ENCODE measurements at regions not wholly inside any gene's neighbourhood (a gene's known extent, or its start where the extent isn't known, plus 50 kb on each side); places are given as distances from the start of the nearest gene placed in this dataset.

GRCh38 chr20:2242678-2243077 is 53.1 kb upstream of the TGM3 start:
- TF ChIP-seq CTCF (IDR thresholded peaks at IDR 0.05; ENCODE audit: poor library complexity, severe bottlenecking) (no peak), REST (IDR thresholded peaks at IDR 0.05; ENCODE audit: borderline replicate concordance) (no peak), EZH2 (IDR thresholded peaks at IDR 0.05; ENCODE audit: borderline replicate concordance, insufficient read depth, low read length, poor library complexity, severe bottlenecking) (no peak), EP300 (conservative IDR thresholded peaks at IDR 0.05; ENCODE audit: poor library complexity, severe bottlenecking) (no peak), TAF1 (IDR thresholded peaks at IDR 0.05; ENCODE audit: low read depth) (no peak), MXI1 (conservative IDR thresholded peaks at IDR 0.05; ENCODE audit: poor library complexity, severe bottlenecking) (no peak)

All from neural cell (in vitro differentiated cells).